ENCODE measurements at regions not wholly inside any gene's neighbourhood (a gene's known extent, or its start where the extent isn't known, plus 50 kb on each side); places are given as distances from the start of the nearest gene placed in this dataset.
"Not testable (repeated sequence)": the region's sequence is repeated elsewhere in the genome, so short reads cannot be mapped to it uniquely, and the experiment has no call there.

DNA sequence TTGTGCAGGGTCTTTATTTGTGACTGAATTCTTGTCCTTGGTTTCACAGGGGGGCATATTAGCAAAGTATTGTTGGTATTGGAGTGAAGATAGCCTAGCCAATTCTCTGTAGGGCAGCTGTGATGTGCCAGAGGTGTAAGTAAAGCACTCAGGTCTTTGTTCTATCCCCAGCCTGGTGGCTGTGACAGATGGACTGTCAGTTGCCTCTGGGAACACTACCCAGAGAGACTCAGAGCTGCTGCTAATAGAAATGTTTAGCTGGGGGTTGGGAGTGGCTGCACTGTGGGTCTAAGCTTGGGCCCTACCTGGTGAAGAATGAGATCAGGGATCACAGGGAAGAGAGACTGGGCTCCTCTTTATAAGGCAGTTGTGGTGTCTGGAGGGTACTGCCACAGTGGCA is 1006.5 kb upstream of the TYRP1 start:
- no peaks in the 10 kb centered on the region for H3K27me3 ChIP-seq (replicated peaks; ENCODE audit: insufficient read depth)
- no peak overlapping the region for H3K4me2 ChIP-seq (ENCODE audit: unreplicated experiment)
- H3K9me2 ChIP-seq (ENCODE audit: insufficient read depth): no peaks in the 10 kb centered on the region
- H4K20me1 ChIP-seq (ENCODE audit: insufficient read depth): no peaks in the 10 kb centered on the region
- no peak overlapping the region for H3K27ac ChIP-seq
- TF ChIP-seq EZH2 (IDR thresholded peaks at IDR 0.05; ENCODE audit: insufficient read depth, poor library complexity, severe bottlenecking): no peak
- TF ChIP-seq EZH2phosphoT487 (IDR thresholded peaks at IDR 0.05; ENCODE audit: insufficient read depth, low read depth): no peak
- DNase-seq: no peak
- H3K4me3 ChIP-seq: no peak overlapping the region
- no peaks in the 10 kb centered on the region for H3K79me2 ChIP-seq (ENCODE audit: insufficient read depth)
- H3K9me3 ChIP-seq (ENCODE audit: low read depth): no peaks in the 10 kb centered on the region
- H3F3A ChIP-seq (ENCODE audit: insufficient read depth): no peaks in the 10 kb centered on the region
- H2AFZ ChIP-seq: no peak overlapping the region
- H3K9ac ChIP-seq: no peak overlapping the region
- H3K36me3 ChIP-seq (ENCODE audit: low read depth): no peaks in the 10 kb centered on the region
- in situ Hi-C loops (cut with MboI): no loop called here
- no peaks in the 10 kb centered on the region for H3K4me1 ChIP-seq (ENCODE audit: insufficient read depth)

- Histone ChIP-seq H3K27ac (no peak overlapping the region), H3K9me2 (ENCODE audit: insufficient read depth) (no peaks in the 10 kb centered on the region), H3K27me3 (replicated peaks; ENCODE audit: insufficient read depth) (no peaks in the 10 kb centered on the region), H3K4me3 (no peak overlapping the region), H3K9ac (no peak overlapping the region), H4K20me1 (ENCODE audit: insufficient read depth) (no peaks in the 10 kb centered on the region), H3K79me2 (ENCODE audit: insufficient read depth) (no peaks in the 10 kb centered on the region), H3F3A (ENCODE audit: insufficient read depth) (no peaks in the 10 kb centered on the region), H3K4me1 (ENCODE audit: insufficient read depth) (no peaks in the 10 kb centered on the region), H3K9me3 (ENCODE audit: low read depth) (no peaks in the 10 kb centered on the region), H2AFZ (no peak overlapping the region), H3K4me2 (ENCODE audit: unreplicated experiment) (no peak overlapping the region), H3K36me3 (ENCODE audit: low read depth) (no peaks in the 10 kb centered on the region)
- TF ChIP-seq EZH2 (IDR thresholded peaks at IDR 0.05; ENCODE audit: insufficient read depth, poor library complexity, severe bottlenecking) (no peak), EZH2phosphoT487 (IDR thresholded peaks at IDR 0.05; ENCODE audit: insufficient read depth, low read depth) (no peak)
- DNase-seq: no peak
- in situ Hi-C loops (cut with MboI): no loop called here
These were observed 996.1 kb upstream of the TYRP1 start for GRCh38 chr9:11697126-11697525.

- WGBS, 2 experiments (ENCODE audit: low coverage in 1 of 2, low lambda C conversion rate in 2 of 2, missing lambda C conversion rate in 2 of 2): 18 to 23% methylated on average over 3 of the region's 3 CpGs
- H2AFZ ChIP-seq: no peak overlapping the region
These were observed 991.5 kb upstream of the TYRP1 start for GRCh38 chr9:11701706-11702105.

DNA sequence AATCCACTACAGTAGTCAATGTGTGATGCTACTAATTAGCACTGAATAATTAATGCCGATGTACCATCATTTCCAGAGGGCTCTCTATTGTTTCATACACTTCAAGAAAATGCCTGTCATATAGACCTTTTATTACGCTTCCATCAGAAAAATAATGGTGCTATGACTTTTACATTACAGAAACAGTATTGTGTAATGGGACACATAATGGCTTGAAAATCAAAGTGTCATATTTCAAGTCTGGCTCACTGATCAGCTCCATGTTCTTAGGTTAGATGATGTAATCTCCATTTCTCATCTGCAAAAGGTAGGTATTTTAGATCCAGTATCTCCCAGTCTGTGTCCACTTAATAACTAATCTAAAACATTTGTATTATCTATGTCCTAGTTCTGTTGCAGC is 990.6 kb upstream of the TYRP1 start:
- Histone ChIP-seq H3K36me3 (ENCODE audit: low read depth) (no peaks in the 10 kb centered on the region), H2AFZ (no peak overlapping the region), H3K9me3 (ENCODE audit: low read depth) (no peaks in the 10 kb centered on the region), H3K4me2 (ENCODE audit: unreplicated experiment) (no peak overlapping the region), H3F3A (ENCODE audit: insufficient read depth) (no peaks in the 10 kb centered on the region), H3K9me2 (ENCODE audit: insufficient read depth) (no peaks in the 10 kb centered on the region), H4K20me1 (ENCODE audit: insufficient read depth) (no peaks in the 10 kb centered on the region), H3K9ac (no peak overlapping the region), H3K27me3 (replicated peaks; ENCODE audit: insufficient read depth) (no peaks in the 10 kb centered on the region), H3K27ac (no peak overlapping the region), H3K4me3 (no peak overlapping the region), H3K79me2 (ENCODE audit: insufficient read depth) (no peaks in the 10 kb centered on the region), H3K4me1 (ENCODE audit: insufficient read depth) (no peaks in the 10 kb centered on the region)
- TF ChIP-seq EZH2 (IDR thresholded peaks at IDR 0.05; ENCODE audit: insufficient read depth, poor library complexity, severe bottlenecking) (no peak), EZH2phosphoT487 (IDR thresholded peaks at IDR 0.05; ENCODE audit: insufficient read depth, low read depth) (no peak)
- in situ Hi-C loops (cut with MboI): no loop called here
- WGBS, 2 experiments (ENCODE audit: low coverage in 1 of 2, low lambda C conversion rate in 2 of 2, missing lambda C conversion rate in 2 of 2): 29 to 40% methylated on average over 2 of the region's 2 CpGs
- DNase-seq: no peak

More at GRCh38 chr9:11701706-11702105, 991.5 kb upstream of the TYRP1 start:
- H3K4me2 ChIP-seq (ENCODE audit: unreplicated experiment): no peak overlapping the region
- no peak overlapping the region for H3K4me3 ChIP-seq
- H3F3A ChIP-seq (ENCODE audit: insufficient read depth): no peaks in the 10 kb centered on the region
- no peak overlapping the region for H3K27ac ChIP-seq
- TF ChIP-seq EZH2phosphoT487 (IDR thresholded peaks at IDR 0.05; ENCODE audit: insufficient read depth, low read depth): no peak
- no peak for TF ChIP-seq EZH2 (IDR thresholded peaks at IDR 0.05; ENCODE audit: insufficient read depth, poor library complexity, severe bottlenecking)
- H3K79me2 ChIP-seq (ENCODE audit: insufficient read depth): no peaks in the 10 kb centered on the region
- H4K20me1 ChIP-seq (ENCODE audit: insufficient read depth): no peaks in the 10 kb centered on the region
- no peaks in the 10 kb centered on the region for H3K9me2 ChIP-seq (ENCODE audit: insufficient read depth)
- H3K4me1 ChIP-seq (ENCODE audit: insufficient read depth): no peaks in the 10 kb centered on the region
- DNase-seq: no peak
- H3K36me3 ChIP-seq (ENCODE audit: low read depth): no peaks in the 10 kb centered on the region
- no peaks in the 10 kb centered on the region for H3K27me3 ChIP-seq (replicated peaks; ENCODE audit: insufficient read depth)
- no peak overlapping the region for H3K9ac ChIP-seq
- in situ Hi-C loops (cut with MboI): no loop called here
- no peaks in the 10 kb centered on the region for H3K9me3 ChIP-seq (ENCODE audit: low read depth)

DNA sequence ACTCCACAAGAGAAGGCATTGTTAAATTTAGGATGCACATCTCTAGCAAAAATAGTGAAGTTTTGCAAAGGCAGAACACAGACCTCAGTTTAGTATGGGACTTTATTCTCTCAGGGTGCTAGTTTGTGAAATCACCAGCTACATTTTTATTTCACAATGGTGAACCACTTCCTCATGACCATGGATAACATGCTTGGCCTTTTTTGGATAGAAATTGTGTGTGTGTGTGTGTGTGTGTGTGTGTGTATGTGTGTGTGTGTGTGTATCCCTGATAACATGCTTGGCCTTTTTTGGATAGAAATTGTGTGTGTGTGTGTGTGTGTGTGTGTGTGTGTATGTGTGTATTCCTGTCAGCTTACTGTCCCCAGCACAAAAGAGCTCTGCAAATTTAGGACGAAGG is 989.0 kb upstream of the TYRP1 start:
- in situ Hi-C loops (cut with MboI); DNase-seq; H3K27ac ChIP-seq; H3K79me2 ChIP-seq (ENCODE audit: insufficient read depth); H3K9ac ChIP-seq; H3K9me2 ChIP-seq (ENCODE audit: insufficient read depth); H3K4me3 ChIP-seq; H3K4me1 ChIP-seq (ENCODE audit: insufficient read depth); H3K4me2 ChIP-seq (ENCODE audit: unreplicated experiment); H3K36me3 ChIP-seq (ENCODE audit: low read depth); H2AFZ ChIP-seq; H4K20me1 ChIP-seq (ENCODE audit: insufficient read depth); H3K9me3 ChIP-seq (ENCODE audit: low read depth); H3F3A ChIP-seq (ENCODE audit: insufficient read depth); H3K27me3 ChIP-seq (replicated peaks; ENCODE audit: insufficient read depth): not testable (repeated sequence)
- 0 to 7% methylated on average over 1 of the region's 1 CpG for WGBS, 2 experiments (ENCODE audit: low coverage in 1 of 2, low lambda C conversion rate in 2 of 2, missing lambda C conversion rate in 2 of 2)

Data from GM23248 (cell line).